ENCODE measurements at regions not wholly inside any gene's neighbourhood (a gene's known extent, or its start where the extent isn't known, plus 50 kb on each side); places are given as distances from the start of the nearest gene placed in this dataset.

DNA sequence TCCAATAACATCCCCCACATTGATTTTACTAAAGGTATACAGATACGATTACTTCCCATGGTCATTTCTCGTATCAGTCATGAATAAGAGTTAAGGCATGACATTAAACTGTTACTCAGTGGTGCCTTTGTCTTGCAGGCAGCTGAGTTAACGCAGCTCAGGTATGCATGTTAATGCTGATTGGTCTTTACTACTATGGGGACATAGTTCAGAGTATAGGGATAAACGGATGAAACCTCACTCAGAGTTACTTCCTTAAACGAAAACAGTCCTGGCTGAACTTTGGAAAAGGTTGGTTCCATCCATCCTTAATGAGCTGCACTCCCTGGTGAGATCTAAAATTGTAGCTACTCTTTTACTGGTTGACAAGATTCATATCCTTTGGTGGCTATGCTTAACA, 87.0 kb downstream of the ACTL7B start:
- Histone ChIP-seq H3K9ac (ENCODE audit: low read depth, low read length) (no peak overlapping the region), H3K79me1 (ENCODE audit: low read depth in 1 of 2, low read length in 2 of 2) (no peaks in the 10 kb centered on the region), H3K36me3 (ENCODE audit: control insufficient read depth, insufficient read depth, low read length) (no peaks in the 10 kb centered on the region), H4K20me1 (ENCODE audit: insufficient read depth, low read length) (no peaks in the 10 kb centered on the region), H3K27ac (ENCODE audit: insufficient read depth, low read length) (no peak overlapping the region), H2BK20ac (ENCODE audit: low read depth, low read length) (no peak overlapping the region), H4K8ac (ENCODE audit: low read depth in 2 of 2, low read length in 2 of 2) (no peak overlapping the region), H2AFZ (replicated peaks; ENCODE audit: low read length, poor library complexity) (no peak overlapping the region), H3K9me1 (ENCODE audit: insufficient read depth, low read length) (no peaks in the 10 kb centered on the region), H2AK5ac (ENCODE audit: low read depth, low read length) (no peak overlapping the region), H3K27me3 (ENCODE audit: control insufficient read depth, insufficient read depth, low read length) (peaks cover 5% of the 10 kb centered on the region; the same call in 1 of the 2 replicates), H2BK120ac (ENCODE audit: low read depth, low read length) (no peak overlapping the region), H3K4me1 (ENCODE audit: control insufficient read depth, insufficient read depth, low read length) (no peaks in the 10 kb centered on the region), H3K56ac (ENCODE audit: extremely low read depth, insufficient read depth, low read length) (no peak overlapping the region), H2BK5ac (ENCODE audit: low read depth, low read length, poor library complexity, severe bottlenecking) (no peak overlapping the region), H3K4me3 (ENCODE audit: insufficient read depth, low read depth, low read length) (no peak overlapping the region), H4K91ac (ENCODE audit: insufficient read depth, low read depth, low read length) (no peak overlapping the region), H3K9me3 (ENCODE audit: control insufficient read depth, insufficient read depth, low read length) (peaks cover 2% of the 10 kb centered on the region; the same call in 1 of the 2 replicates), H3K23ac (ENCODE audit: low read depth, low read length) (no peak overlapping the region), H2BK15ac (ENCODE audit: low read depth, low read length) (no peak overlapping the region), H3K14ac (replicated peaks; ENCODE audit: low read depth, low read length) (no peak overlapping the region), H4K5ac (ENCODE audit: low read depth, low read length) (no peak overlapping the region), H3K18ac (ENCODE audit: low read depth, low read length) (no peak overlapping the region), H2AK9ac (replicated peaks; ENCODE audit: low read depth, low read length, poor library complexity) (no peak overlapping the region), H3K4me2 (ENCODE audit: low read depth, low read length) (no peak overlapping the region), H3K4ac (ENCODE audit: low read depth, low read length) (no peak overlapping the region)
- POLR2A ChIA-PET (ENCODE audit: unreplicated experiment): no interaction called here
- no peak for TF ChIP-seq RAD21 (IDR thresholded peaks at IDR 0.05; ENCODE audit: low read length)
- TF ChIP-seq RFX5 (IDR thresholded peaks at IDR 0.05; ENCODE audit: low read depth, low read length): no peak
- TF ChIP-seq, protein P1, sequence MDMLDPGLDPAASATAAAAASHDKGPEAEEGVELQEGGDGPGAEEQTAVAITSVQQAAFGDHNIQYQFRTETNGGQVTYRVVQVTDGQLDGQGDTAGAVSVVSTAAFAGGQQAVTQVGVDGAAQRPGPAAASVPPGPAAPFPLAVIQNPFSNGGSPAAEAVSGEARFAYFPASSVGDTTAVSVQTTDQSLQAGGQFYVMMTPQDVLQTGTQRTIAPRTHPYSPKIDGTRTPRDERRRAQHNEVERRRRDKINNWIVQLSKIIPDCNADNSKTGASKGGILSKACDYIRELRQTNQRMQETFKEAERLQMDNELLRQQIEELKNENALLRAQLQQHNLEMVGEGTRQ (IDR thresholded peaks at IDR 0.05; ENCODE audit: low read depth, low read length): no peak
- no peak for TF ChIP-seq MXI1 (IDR thresholded peaks at IDR 0.05; ENCODE audit: borderline replicate concordance, low read depth, low read length)
- no peak for TF ChIP-seq POLR2A (IDR thresholded peaks at IDR 0.05; ENCODE audit: low read depth, low read length)
- no peak for ATAC-seq (ENCODE audit: low read depth)
- dilution Hi-C loops (cut with HindIII; ENCODE audit: low sequenced_read_pairs, unreplicated experiment) (no loop called here), intact Hi-C loops (cut with micrococcal nuclease) (loop anchor here (10.0 kb wide), 2 partner anchors 894 to 1034 kb away; no protein-coding TSS in a partner anchor), in situ Hi-C loops (cut with MboI; ENCODE audit: low sequenced_read_pairs) (loop anchor here (25.0 kb wide), 1 partner anchor 1631 kb away; no protein-coding TSS in a partner anchor)
- DNase-seq: no peak
- no CpG with 5 or more reads among the region's 5 CpGs for WGBS, 2 experiments (ENCODE audit: extremely low coverage in 2 of 2, insufficient read length in 1 of 2)
- CTCF ChIA-PET: no interaction called here
- BruUV-seq (replicated peaks): no TSS peak
